Breast epithelium (tissue), 3 donors: ENCODE measurements at regions not wholly inside any gene's neighbourhood (a gene's known extent, or its start where the extent isn't known, plus 50 kb on each side); places are given as distances from the start of the nearest gene placed in this dataset.

Source experiments
- POLR2A ChIP-seq: fragments of 450-650 bp; IDR thresholded peaks from one replicate; pipeline ENCODE4 v1.6.1; 2016; ENCODE audit warnings: antibody characterized with exemption, mild to moderate bottlenecking, moderate library complexity
- TF ChIP-seq, protein P1 (sequence below), 3 donors: fragments of 450-650 bp; IDR thresholded peaks; one replicate each; pipeline ENCODE4 v1.5.1; 2016 to 2017; ENCODE audit warnings: antibody characterized with exemption in 3 of 3, mild to moderate bottlenecking in 3 of 3, moderate library complexity in 3 of 3

DNA sequence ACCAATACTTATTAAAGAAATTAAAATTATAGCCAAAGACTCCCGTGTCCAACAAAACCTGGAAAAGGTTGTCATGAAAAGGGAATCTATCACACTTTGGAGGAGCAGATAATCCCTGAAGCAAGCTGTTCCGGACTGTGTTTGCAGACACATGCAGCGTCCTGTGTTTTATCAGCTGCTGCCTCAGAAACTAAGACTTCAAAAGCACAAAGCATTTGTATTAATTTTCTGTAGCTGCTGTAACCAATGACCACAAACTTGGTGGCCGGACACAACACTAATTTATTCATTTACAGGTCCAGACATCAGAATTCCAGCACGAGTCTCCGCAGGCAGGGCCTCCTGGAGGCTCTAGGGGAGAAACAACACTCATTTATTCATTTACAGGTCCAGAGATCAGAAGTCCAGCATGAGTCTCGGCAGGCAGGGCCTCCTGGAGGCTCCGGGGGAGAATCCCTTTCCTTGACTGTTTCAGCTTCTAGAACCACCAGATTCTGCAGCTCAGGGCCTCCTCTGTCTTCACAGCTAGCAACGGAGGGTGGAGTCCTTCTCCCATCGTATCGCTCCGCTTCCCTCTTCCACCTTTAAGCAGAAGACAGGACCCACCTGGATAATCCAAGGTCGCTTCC, 465.3 kb downstream of the BRD1 start:
- TF ChIP-seq, protein P1, sequence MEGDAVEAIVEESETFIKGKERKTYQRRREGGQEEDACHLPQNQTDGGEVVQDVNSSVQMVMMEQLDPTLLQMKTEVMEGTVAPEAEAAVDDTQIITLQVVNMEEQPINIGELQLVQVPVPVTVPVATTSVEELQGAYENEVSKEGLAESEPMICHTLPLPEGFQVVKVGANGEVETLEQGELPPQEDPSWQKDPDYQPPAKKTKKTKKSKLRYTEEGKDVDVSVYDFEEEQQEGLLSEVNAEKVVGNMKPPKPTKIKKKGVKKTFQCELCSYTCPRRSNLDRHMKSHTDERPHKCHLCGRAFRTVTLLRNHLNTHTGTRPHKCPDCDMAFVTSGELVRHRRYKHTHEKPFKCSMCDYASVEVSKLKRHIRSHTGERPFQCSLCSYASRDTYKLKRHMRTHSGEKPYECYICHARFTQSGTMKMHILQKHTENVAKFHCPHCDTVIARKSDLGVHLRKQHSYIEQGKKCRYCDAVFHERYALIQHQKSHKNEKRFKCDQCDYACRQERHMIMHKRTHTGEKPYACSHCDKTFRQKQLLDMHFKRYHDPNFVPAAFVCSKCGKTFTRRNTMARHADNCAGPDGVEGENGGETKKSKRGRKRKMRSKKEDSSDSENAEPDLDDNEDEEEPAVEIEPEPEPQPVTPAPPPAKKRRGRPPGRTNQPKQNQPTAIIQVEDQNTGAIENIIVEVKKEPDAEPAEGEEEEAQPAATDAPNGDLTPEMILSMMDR (IDR thresholded peaks at IDR 0.05) = no peak
- no peak for TF ChIP-seq POLR2A
